RWPE1 (cell line): ENCODE measurements at regions not wholly inside any gene's neighbourhood (a gene's known extent, or its start where the extent isn't known, plus 50 kb on each side); places are given as distances from the start of the nearest gene placed in this dataset.

Experiments
- CTCF ChIA-PET: fragments of 350-600 bp; sonication (Branson Sonifier 250); formaldehyde crosslinking; extraction: SDS; loops from one replicate; lab custom pipeline; 2021; lab: Yijun Ruan, JAX
- POLR2A ChIA-PET: fragments of 400-600 bp; formaldehyde crosslinking; extraction: SDS; loops from one replicate; lab custom pipeline; 2020; ENCODE audit warnings: antibody characterized with exemption; ENCODE audit not compliant: low non-redundant PET; lab: Yijun Ruan, JAX
- DNase-seq: peaks from one replicate; pipeline ENCODE4 v3.0.0; 2012; ENCODE audit warnings: low spot score
- H3K27ac ChIP-seq: fragments of 450-650 bp; 2 replicates; pipeline ENCODE4 v1.5.1; 2017
- CTCF ChIP-seq: fragments of 450-650 bp; conservative IDR thresholded peaks from 2 replicates; pipeline ENCODE4 v1.5.1; 2017; ENCODE audit warnings: low read depth, mild to moderate bottlenecking

GRCh38 chr6:113588646-113589045 is 268.5 kb upstream of the MARCKS start:
- CTCF ChIA-PET, result no interaction called here
- no peak for DNase-seq
- POLR2A ChIA-PET, result no interaction called here
- no peak for TF ChIP-seq CTCF
- H3K27ac ChIP-seq, result no peak overlapping the region

- no peak for TF ChIP-seq CTCF
- ChIA-PET POLR2A (no interaction called here), CTCF (no interaction called here)
- no peak overlapping the region for H3K27ac ChIP-seq
- DNase-seq, result no peak
These were observed 265.0 kb upstream of the MARCKS start for GRCh38 chr6:113591896-113592827.

GRCh38 chr6:113594726-113595125 is 262.4 kb upstream of the MARCKS start:
- no peak overlapping the region for H3K27ac ChIP-seq
- DNase-seq, result peak; percentile 9
- CTCF ChIA-PET, result no interaction called here
- POLR2A ChIA-PET, result no interaction called here
- TF ChIP-seq CTCF, result no peak

- no peak for DNase-seq
- ChIA-PET CTCF (no interaction called here), POLR2A (no interaction called here)
- TF ChIP-seq CTCF, result no peak
- H3K27ac ChIP-seq, result no peak overlapping the region
These were observed 261.2 kb upstream of the MARCKS start for GRCh38 chr6:113595911-113596376.

GRCh38 chr6:113596387-113597230 is 260.5 kb upstream of the MARCKS start:
- ChIA-PET POLR2A (no interaction called here), CTCF (no interaction called here)
- no peak overlapping the region for H3K27ac ChIP-seq
- DNase-seq, result no peak
- no peak for TF ChIP-seq CTCF

GRCh38 chr6:113597231-113597583 is 259.9 kb upstream of the MARCKS start:
- no peak overlapping the region for H3K27ac ChIP-seq
- TF ChIP-seq CTCF, result no peak
- CTCF ChIA-PET, result no interaction called here
- POLR2A ChIA-PET, result no interaction called here
- DNase-seq, result no peak
